NCI-H146 treated with DMSO at 0.1 percent for 48 hours (cell line): ENCODE measurements at regions not wholly inside any gene's neighbourhood (a gene's known extent, or its start where the extent isn't known, plus 50 kb on each side); places are given as distances from the start of the nearest gene placed in this dataset.
A peak's percentile ranks its signal among the peaks of the same experiment; 100 is the strongest.
"Not testable (repeated sequence)": the region's sequence is repeated elsewhere in the genome, so short reads cannot be mapped to it uniquely, and the experiment has no call there.

Experiments used
- DNase-seq: peaks from one replicate; lab custom pipeline; 2025; ENCODE audit not compliant: unreplicated experiment; lab: John Stamatoyannopoulos, UW

GRCh38 chr12:17016116-17016864 lies 410.3 kb upstream of the LMO3 start:
- no peak for DNase-seq

- DNase-seq: no peak
Observed at GRCh38 chr12:17015501-17015900, 409.5 kb upstream of the LMO3 start.

DNA sequence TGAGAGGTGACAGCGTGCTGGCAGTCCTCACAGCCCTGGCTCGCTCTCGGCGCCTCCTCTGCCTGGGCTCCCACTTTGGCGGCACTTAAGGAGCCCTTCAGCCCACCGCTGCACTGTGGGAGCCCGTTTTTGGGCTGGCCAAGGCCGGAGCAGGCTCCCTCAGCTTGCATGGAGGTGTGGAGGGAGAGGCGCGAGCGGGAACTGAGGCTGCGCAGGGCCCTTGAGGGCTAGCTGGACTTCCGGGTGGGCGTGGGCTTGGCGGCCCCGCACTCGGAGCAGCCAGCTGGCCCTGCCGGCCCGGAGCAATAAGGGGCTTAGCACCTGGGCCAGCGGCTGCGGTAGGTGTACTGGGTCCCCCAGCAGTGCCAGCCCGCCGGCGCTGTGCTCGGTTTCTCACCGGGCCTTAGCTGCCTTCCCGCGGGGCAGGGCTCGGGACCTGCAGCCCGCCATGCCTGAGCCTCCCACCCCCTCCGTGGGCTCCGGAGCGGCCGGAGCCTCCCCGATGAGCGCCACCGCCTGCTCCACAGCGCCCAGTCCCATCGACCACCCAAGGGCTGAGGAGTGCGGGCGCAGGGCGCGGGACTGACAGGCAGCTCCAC lies 401.6 kb upstream of the LMO3 start:
- DNase-seq: not testable (repeated sequence)

DNA sequence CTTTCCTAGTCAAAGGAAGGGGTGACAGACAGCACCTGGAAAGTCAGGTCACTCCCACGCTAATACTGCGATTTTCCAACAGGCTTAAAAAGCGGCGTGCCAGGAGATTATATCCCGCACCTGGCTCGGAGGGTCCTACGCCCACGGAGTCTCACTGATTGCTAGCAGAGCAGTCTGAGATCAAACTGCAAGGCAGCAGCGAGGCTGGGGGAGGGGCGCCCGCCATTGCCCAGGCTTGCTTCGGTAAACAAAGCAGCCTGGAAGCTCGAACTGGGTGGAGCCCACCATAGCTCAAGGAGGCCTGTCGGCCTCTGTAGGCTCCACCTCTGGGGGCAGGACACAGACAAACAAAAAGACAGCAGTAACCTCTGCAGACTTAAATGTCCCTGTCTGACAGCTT lies 392.6 kb upstream of the LMO3 start:
- DNase-seq: not testable (repeated sequence)

DNA sequence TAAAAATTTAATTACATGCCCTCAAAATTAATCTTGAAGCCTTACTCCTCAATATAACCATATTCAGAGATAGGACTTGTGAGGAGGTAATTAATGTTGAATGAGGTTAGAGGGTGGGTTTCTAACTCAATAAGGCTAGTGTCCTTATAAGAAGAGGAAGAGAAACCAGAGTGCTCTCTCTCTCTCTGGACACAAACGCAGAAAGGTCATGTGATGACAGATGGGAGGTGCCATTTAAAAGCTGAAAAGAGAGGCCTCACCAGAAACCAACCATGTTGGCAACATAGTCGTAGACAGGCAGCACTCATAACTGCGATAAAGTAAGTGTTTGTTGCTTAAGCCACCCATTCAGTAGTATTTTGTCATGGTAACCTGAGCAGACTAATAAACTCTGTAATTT lies 378.5 kb upstream of the LMO3 start:
- no peak for DNase-seq

GRCh38 chr12:16972923-16973770 lies 367.2 kb upstream of the LMO3 start:
- no peak for DNase-seq

DNA sequence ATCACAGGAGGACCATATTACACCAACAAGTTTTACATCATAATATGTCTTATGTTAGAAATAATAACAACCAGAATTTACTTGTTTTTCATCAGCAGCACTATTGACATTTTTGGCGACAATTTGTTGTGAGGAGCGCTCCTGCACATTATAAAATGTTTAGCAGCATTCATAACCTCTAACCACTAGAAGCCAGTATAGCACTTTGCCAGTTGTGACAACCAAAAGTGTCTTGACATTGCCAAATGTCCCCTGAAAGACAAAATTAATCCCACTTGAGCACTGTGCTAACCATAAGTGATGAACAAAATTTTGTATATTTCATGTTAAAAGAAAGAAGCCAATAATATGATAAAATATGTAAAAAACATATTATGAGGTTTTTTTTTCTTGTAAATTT lies 356.9 kb upstream of the LMO3 start:
- no peak for DNase-seq

GRCh38 chr12:16955083-16955657 lies 349.2 kb upstream of the LMO3 start:
- DNase-seq: no peak

- peak; percentile 85 for DNase-seq
Observed at GRCh38 chr12:16949871-16950667, 344.1 kb upstream of the LMO3 start.

DNA sequence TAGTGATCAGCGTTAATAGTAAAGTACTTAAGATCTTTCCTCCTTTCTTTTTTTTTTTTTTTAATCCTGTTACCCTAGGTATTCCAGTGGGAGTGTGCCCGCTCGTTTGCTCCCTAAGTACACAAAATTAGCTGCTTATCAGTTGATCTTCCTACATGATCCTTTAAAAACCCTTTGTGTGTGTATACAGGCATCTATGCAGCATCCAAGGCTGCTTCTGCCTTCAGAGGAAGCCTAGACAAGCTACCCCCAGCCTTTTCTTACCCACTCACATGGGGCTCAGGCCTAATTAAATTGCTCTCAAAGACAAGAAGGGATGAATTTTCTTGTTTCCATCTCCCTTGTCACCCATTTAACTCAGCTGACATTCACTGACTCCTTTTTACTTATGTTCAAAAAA lies 343.4 kb upstream of the LMO3 start:
- DNase-seq: peak; percentile 82

- no peak for DNase-seq
Observed at GRCh38 chr12:16946704-16947103, 340.7 kb upstream of the LMO3 start.

DNA sequence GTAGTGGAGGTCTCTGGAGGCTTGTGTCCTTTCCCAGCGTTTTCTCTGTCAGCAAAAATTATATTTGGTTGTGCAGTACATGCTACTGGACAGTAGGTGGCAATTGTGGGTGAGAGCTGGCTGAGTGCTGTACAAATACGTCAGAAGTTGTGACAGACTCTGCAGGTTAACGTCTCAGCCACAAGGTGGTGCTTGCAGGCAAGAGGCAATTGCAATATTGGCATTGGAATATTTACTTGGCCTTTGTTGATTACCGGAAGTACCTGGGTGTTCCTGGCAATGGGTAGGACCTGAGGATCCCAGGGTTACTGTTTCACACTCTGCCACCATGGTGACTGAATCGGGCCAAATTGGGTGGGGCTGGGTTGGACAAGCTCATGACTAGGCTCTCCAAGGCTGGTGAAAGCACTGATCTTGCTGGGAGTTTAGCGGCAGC lies 333.9 kb upstream of the LMO3 start:
- DNase-seq: peak; percentile 86

DNA sequence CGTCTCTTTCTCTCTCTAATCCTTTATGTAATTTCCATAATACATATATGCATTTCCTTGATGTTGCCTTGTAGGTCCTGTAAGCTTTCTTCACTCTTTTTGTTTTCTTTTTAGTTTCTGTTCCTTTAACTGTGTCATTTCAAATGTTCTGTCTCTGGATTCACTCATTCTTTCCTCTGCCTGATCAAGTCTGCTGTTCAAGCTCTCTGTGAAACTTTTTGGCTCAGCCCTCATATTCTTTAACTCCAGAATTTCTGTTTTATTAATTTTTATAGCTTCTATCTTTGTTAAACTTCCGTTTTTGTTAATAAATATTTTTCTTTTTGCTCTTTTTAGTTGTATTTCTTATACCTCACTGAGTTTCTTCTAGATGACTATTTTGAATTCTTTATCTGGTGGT lies 321.3 kb upstream of the LMO3 start:
- DNase-seq: no peak

DNA sequence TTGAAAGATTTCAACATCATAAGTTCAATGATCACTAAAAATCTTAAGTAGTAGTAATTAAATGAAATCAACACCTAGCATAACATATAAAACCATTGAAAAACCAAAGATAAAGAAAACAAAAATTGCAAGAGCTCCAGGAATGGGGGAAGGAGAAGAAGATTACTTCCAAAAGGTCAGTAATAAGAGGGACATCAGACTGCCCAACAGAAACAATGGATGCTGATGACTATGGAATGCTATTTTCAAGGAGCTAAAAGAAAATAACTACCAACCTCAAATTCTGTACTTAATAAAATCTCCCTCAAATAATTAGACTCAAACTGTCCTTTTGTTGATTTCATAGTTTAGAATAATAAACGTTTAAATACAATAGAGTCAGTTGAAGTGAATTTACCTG lies 314.5 kb upstream of the LMO3 start:
- DNase-seq: no peak

DNA sequence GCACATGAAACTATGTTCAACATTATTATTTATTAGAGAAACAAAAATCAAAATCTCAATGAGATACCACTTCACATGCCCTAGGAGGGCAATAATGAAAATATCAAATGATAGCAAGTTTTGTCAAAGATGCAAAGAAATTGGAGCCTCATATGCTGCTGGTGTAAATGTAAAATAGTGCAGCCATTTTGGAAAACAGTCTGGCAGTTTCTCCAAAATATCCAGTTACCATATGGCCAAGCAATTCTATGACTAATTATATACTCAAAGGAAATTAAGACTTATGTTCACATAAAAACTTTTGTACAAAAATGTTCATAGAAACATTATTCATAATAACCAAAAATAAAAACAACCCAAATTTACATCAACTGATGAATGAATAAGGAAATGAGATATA lies 313.6 kb upstream of the LMO3 start:
- no peak for DNase-seq

GRCh38 chr12:16914853-16915252 lies 308.9 kb upstream of the LMO3 start:
- DNase-seq: no peak

DNA sequence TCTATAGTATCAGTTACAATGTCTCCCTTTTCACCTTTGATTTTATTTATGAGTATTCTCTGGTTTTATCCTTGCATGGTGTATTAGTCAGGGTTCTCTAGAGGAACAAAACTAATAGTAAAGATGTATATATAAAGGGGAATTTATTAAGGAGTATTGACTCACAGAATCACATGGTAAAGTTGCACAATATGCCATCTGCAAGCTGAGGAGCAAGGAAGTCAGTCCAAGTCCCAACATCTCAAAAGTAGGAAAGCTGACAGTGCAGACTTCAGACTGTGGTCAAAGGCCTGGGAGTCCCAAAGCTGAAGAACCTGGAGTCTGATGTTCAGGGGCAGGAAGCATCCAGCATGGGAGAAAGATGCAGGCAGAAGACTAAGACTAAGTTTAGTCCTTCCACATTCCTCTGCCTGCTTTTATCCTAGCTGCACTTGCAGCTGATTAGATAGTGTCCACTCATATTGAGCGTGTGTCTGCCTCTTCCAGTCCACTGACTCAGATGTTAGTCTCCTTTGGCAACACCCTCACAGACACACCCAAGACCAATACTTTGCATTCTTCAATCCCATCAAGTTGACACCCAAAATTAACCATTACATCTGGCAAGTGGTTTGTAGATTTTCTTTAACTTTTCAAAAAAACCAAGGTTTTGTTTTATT lies 308.0 kb upstream of the LMO3 start:
- no peak for DNase-seq

DNA sequence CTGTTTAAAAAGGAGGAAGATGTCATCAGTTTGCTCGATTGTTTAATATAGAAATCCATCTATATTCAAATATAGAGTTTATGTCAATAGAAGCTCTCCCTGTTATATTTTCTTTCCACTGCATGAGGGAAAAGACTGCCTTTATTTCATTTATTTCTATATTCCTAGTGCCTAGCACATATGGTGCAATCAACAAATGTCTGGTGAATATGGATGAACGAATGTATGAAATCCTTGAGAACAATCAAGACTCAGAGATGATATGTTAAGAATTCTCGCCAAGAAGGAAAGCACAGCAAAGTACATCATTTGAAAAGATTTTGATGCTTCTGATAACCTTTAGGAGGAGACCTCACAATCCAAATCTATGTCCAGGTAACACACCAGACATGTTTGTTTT lies 296.0 kb upstream of the LMO3 start:
- DNase-seq: no peak

DNA sequence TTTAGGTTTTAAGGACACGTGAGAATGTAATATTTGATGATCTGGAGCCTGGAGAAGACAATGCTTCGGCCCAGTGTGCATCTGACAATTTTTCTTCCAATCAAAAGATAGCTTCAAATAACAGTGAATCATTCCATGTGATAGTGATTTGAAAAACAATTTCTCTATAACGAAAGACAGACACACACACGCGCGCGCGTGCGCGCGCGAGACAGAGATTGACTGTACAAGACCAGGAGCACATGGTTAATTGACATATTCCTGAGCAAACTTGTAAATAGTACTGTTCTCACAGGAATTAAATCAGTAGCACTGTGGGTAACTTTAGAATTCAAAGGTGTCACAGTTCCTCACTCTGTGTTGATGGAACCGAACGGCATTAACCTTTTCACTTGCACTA lies 287.5 kb upstream of the LMO3 start:
- no peak for DNase-seq

- DNase-seq: no peak
Observed at GRCh38 chr12:16891673-16892072, 285.7 kb upstream of the LMO3 start.
